AG09319 (cell line): ENCODE measurements at regions not wholly inside any gene's neighbourhood (a gene's known extent, or its start where the extent isn't known, plus 50 kb on each side); places are given as distances from the start of the nearest gene placed in this dataset.

Source experiments
- DNase-seq: peaks from one replicate; pipeline ENCODE4 v3.0.0-alpha.2; 2010; ENCODE audit warnings: low read depth; ENCODE audit errors: extremely low read depth
- CTCF ChIP-seq: IDR thresholded peaks from 2 replicates; pipeline ENCODE4 v1.5.1; 2011; ENCODE audit warnings: low read depth, mild to moderate bottlenecking, inconsistent platforms, low read length, moderate library complexity

DNA sequence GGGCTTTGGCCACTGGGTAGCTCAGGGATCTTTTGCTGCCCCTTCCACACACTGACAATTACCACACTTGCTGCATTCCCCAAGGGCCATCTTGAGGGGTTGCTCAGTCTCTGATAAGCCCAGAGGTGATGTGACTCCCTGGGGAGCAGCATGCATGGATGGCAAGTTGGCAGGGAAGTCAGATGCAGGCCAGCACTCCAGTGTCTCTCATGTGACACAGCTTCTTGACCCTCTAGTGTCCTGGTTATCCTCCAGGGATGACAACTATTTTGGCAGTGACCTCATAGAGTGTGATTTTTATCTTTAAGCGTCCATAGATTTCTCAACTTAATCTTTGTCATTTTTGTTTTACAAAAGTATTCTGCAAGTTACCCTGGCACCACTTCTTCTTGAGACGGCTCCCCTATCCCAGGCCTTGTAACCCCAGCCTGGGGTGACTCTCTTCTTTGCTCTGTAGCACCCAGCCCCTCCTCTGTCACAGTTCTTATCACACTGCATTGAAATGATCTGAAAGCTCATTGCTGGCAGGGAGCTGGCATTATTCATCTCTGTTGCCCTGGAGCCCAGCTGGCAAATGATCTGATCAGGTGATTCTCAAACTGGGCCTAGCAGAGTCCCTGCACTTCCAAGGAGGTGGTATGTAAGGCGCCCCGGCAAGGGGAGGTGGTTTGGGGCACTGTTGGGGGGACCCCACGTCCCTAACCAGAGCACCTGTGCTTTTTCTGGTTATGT lies 72.6 kb downstream of the TENT5C start:
- no peak for TF ChIP-seq CTCF
- DNase-seq, result no peak

DNA sequence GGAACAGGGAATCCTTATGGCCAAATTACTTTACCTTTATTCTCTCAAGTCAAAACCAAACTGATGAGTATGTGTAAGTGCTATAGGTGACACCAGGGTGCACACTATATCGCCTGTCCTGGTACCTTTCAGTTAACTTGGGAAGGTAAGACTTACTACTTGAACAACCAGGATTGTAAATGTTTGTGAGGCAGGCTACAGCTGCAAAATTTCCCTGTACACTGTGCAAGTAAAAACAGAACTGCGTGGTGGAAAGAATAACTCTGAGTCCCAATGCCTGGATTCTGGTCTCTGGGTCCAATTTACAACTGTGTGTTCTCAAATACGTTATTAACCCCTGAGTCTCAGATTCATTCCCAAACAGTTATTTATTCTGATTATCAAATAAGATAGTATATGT lies 73.5 kb downstream of the TENT5C start:
- DNase-seq, result no peak
- TF ChIP-seq CTCF, result no peak

DNA sequence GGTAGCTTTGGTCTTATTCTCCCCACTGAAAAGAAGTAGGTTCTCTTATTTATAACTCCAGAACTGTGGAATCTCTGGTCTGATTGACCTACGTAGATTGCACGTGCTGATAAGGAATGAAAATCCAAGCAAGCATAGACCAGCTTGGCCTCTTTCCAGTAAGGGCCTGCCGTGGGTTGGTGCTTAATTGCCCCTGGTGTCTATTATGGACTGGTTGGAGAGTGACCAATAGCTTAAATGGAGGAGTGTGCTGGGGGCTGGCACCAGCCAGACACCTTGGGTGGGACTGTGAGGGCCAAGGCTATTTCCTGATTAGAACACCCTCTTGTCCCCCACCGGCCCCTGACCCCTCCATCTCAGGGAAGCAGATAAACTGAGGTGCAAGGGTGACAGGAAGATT lies 74.0 kb downstream of the TENT5C start:
- no peak for DNase-seq
- no peak for TF ChIP-seq CTCF

DNA sequence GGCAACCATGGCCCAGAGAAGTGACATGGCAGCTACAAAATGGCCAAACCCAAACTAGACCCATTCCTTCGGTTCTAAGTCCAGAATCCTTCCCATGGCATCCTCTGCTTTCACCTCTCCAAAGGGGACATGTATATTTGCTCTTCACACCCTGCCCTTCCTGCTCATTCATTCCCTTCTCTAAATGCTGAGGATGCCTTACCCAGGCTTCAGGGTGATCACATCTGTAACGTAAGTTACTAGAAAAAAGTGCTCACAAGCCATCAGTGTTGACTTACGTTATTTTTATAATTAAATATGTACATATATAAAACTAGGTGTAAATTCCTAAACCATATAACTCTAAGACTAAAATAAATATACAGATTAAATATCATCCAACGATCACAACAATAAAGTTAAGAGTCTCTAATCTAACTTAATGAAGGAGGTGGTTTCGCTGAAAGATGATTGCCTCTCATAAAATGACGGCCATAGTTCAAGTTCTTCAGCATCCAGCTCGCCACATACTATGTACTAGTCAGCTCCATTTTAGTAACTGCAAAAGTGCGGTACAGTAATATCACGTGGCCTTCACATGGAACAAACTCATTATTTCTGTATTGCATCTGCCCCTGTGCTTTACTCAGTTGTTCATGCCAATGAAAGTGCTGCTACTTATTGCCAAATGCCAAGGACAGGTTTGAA lies 74.6 kb downstream of the TENT5C start:
- no peak for DNase-seq
- TF ChIP-seq CTCF, result no peak

DNA sequence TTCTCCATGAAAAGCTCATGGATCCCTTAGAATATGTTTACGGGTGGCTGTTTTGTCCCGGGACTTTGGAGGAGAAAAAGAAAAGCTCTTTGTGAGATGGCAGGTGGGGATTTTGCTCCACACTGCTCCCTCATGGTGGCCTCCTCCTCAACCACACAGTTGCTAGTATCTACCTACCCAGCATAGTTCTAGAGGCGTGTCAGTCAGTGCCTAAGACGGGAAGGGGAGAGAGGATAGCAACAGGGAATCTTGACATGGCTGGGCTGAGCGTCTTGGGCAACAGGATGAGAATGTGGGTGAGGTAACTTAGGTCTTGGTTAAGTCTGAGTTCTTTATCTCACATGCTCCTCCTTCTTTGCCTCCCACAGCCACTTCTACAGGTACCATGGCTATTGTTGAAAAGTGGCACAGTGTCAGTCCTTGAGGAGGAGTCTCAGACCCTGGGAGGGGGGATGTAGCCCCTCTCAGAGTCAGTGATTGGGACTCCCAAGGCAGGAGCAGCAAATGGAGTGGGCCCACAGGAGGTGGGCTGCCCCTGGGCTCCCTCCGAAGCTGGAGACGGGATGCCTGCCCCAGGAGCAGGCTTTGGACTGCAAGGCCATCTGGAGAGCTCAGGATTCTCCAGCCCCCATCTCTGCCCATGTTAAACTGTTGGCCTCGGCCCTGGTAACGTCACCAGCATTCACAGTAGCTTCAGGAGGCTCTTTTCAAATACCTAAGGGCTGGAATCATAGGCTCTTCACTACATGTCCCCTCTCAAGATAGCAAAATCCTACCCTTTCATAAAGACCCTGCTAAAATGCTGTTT lies 75.4 kb downstream of the TENT5C start:
- no peak for DNase-seq
- TF ChIP-seq CTCF, result no peak

- DNase-seq, result no peak
- no peak for TF ChIP-seq CTCF
These were observed 76.0 kb downstream of the TENT5C start for GRCh38 chr1:117681901-117682250.

GRCh38 chr1:117682372-117682771 lies 76.5 kb downstream of the TENT5C start:
- DNase-seq, result no peak
- TF ChIP-seq CTCF, result no peak
